Thyroid gland (tissue), 4 donors: ENCODE measurements at regions not wholly inside any gene's neighbourhood (a gene's known extent, or its start where the extent isn't known, plus 50 kb on each side); places are given as distances from the start of the nearest gene placed in this dataset.

Source experiments
- DNase-seq, 2 donors: peaks; one replicate each; pipeline ENCODE4 v3.0.0-alpha.2; 2019
- H3K27ac ChIP-seq, 3 donors: fragments of 200-600 bp; sonication (generic); 1 replicate in 2 of 3; 2 replicates in 1 of 3; pipeline ENCODE4 v1.5.1; 2016 to 2019; ENCODE audit warnings: mild to moderate bottlenecking in 1 of 3, moderate library complexity in 1 of 3
- H3K27me3 ChIP-seq: fragments of 200-600 bp; sonication (generic); one replicate; pipeline ENCODE4 v1.5.1; 2019
- H3K36me3 ChIP-seq, 2 donors: fragments of 200-600 bp; sonication (generic); one replicate each; pipeline ENCODE4 v1.5.1; 2016 to 2019
- H3K4me1 ChIP-seq, 2 donors: fragments of 200-600 bp; sonication (generic); one replicate each; pipeline ENCODE4 v1.5.1; 2017 to 2019
- H3K4me3 ChIP-seq, 3 donors: fragments of 200-600 bp; sonication (generic); replicated peaks in 1 of 3; 1 replicate in 2 of 3; 2 replicates in 1 of 3; pipeline ENCODE4 v1.5.1; 2016; ENCODE audit warnings: mild to moderate bottlenecking in 1 of 3
- H3K9me3 ChIP-seq: fragments of 200-600 bp; sonication (generic); one replicate; pipeline ENCODE4 v1.5.1; 2017
- POLR2A ChIP-seq, 2 donors: fragments of 450-650 bp; IDR thresholded peaks; one replicate each; pipeline ENCODE4 v1.6.1; 2017; ENCODE audit warnings: antibody characterized with exemption in 2 of 2, mild to moderate bottlenecking in 2 of 2, moderate library complexity in 1 of 2
- WGBS, 2 donors: methylation state at CpG; one replicate each; pipeline ENCODE4 v1.1.5; 2017; 5-methylcytosine and 5-hydroxymethylcytosine counted together
- intact Hi-C: fragments of 100-400 bp; cut with DNase I; formaldehyde crosslinking; loops from one replicate; pipeline ENCODE4 v1.15.1; 2023
- TF ChIP-seq, protein P1 (sequence below), 6 experiments: fragments of 200-600 bp in 3 of 6; fragments of 450-650 bp in 3 of 6; sonication (generic) in 3 of 6; IDR thresholded peaks; one replicate each; pipeline ENCODE4 v1.5.1; 2016 to 2019; ENCODE audit warnings: antibody characterized with exemption in 6 of 6, mild to moderate bottlenecking in 2 of 6, inconsistent platforms in 1 of 6, moderate library complexity in 1 of 6

DNA sequence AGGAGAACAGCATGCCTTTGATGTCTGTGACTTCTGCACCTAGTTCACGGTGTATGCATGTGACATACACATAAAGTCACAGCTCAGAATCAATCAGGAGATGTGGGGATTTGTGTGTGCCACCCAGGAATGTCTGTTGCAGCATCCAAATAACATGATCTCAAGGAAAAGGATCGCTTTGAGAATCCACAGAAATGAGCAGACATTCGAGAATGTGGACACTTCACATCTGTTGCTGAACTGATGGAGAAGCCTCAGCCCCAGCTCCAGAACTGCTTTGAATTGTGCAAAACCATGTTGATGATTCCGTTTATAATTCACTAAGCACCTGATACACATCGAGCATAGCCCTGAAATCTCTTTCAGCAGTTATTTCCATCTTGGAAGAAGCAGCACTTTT is 208.6 kb downstream of the CMPK2 start:
- TF ChIP-seq POLR2A (IDR thresholded peaks at IDR 0.05), result no peak
- TF ChIP-seq, protein P1, sequence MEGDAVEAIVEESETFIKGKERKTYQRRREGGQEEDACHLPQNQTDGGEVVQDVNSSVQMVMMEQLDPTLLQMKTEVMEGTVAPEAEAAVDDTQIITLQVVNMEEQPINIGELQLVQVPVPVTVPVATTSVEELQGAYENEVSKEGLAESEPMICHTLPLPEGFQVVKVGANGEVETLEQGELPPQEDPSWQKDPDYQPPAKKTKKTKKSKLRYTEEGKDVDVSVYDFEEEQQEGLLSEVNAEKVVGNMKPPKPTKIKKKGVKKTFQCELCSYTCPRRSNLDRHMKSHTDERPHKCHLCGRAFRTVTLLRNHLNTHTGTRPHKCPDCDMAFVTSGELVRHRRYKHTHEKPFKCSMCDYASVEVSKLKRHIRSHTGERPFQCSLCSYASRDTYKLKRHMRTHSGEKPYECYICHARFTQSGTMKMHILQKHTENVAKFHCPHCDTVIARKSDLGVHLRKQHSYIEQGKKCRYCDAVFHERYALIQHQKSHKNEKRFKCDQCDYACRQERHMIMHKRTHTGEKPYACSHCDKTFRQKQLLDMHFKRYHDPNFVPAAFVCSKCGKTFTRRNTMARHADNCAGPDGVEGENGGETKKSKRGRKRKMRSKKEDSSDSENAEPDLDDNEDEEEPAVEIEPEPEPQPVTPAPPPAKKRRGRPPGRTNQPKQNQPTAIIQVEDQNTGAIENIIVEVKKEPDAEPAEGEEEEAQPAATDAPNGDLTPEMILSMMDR (IDR thresholded peaks at IDR 0.05), result no peak
- H3K4me3 ChIP-seq, result no peak overlapping the region
- intact Hi-C loops, result no loop called here
- WGBS, 2 donors, result 78 to 90% methylated on average over 5 of the region's 5 CpGs
- no peak overlapping the region for H3K27ac ChIP-seq
- no peak for DNase-seq
- H3K9me3 ChIP-seq, result no peaks in the 10 kb centered on the region
- peaks cover 0 to 15% of the 10 kb centered on the region in 2 donors for H3K4me1 ChIP-seq
- no peaks in the 10 kb centered on the region for H3K27me3 ChIP-seq
- H3K36me3 ChIP-seq, result no peaks in the 10 kb centered on the region

- Histone ChIP-seq H3K4me1 (peaks cover 0 to 13% of the 10 kb centered on the region in 2 donors), H3K4me3 (no peak overlapping the region), H3K36me3 (no peaks in the 10 kb centered on the region), H3K27ac (no peak overlapping the region), H3K9me3 (no peaks in the 10 kb centered on the region), H3K27me3 (no peaks in the 10 kb centered on the region)
- TF ChIP-seq, protein P1 (IDR thresholded peaks at IDR 0.05), result no peak
- no peak for TF ChIP-seq POLR2A (IDR thresholded peaks at IDR 0.05)
- peak in 1 of 2 donors; percentile 20 for DNase-seq
- intact Hi-C loops, result no loop called here
- 49 to 68% methylated on average over 5 of the region's 5 CpGs for WGBS, 2 donors
These were observed 207.9 kb downstream of the CMPK2 start for GRCh38 chr2:6657855-6658254.

GRCh38 chr2:6664332-6665061 is 201.2 kb downstream of the CMPK2 start:
- Histone ChIP-seq H3K4me1 (no peaks in the 10 kb centered on the region), H3K27ac (no peak overlapping the region), H3K4me3 (no peak overlapping the region), H3K27me3 (no peaks in the 10 kb centered on the region), H3K36me3 (no peaks in the 10 kb centered on the region), H3K9me3 (no peaks in the 10 kb centered on the region)
- 65 to 71% methylated on average over 7 of the region's 7 CpGs for WGBS, 2 donors
- TF ChIP-seq, protein P1 (IDR thresholded peaks at IDR 0.05), result no peak
- no peak for TF ChIP-seq POLR2A (IDR thresholded peaks at IDR 0.05)
- no peak for DNase-seq
- intact Hi-C loops, result no loop called here

DNA sequence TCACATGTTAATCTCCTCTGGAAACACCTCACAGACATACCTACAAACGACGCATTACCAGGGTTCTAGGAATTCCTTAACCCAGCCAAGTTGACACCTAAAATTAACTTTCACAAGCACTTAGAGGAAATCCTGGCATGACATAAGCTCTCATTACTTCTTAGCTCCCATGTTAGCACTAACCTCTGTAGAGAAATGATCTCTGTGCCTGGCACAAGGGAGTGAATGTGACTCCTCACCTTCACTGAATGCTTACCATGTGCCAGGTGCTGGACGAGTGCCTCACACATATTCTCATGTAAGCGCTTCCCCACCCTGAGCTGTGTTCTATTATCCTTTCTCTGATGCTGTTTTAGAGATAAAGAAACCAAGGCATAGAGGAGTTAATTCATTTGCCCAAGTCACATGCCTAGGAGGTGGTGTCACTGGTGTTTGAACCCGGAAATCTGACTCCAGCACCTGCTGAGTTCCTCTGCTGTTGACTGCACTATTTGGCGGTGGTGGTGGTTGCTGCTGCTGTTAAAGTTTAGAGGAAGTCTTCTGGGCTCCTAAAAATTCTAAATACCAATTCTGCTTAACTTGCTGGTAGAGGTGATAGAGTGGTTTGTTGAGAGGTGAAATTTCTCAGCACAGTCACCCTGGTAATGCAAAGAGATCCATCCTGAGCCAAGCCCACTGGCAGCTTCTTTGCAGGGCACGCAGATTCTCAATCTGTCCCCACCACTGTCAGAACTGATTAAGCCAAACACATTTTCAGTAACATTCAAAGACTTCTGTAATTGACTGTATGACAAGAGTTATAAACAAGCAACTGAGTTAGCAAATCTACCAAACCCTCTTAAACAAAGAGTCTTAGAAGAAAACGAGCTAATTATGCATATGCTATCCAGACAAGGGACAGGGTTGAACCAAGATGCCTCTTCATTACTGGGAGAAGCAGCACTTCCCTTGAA is 200.3 kb downstream of the CMPK2 start:
- 84 to 89% methylated on average over 8 of the region's 8 CpGs for WGBS, 2 donors
- Histone ChIP-seq H3K27ac (no peak overlapping the region), H3K4me3 (no peak overlapping the region), H3K36me3 (no peaks in the 10 kb centered on the region), H3K27me3 (no peaks in the 10 kb centered on the region), H3K4me1 (no peaks in the 10 kb centered on the region), H3K9me3 (no peaks in the 10 kb centered on the region)
- intact Hi-C loops, result no loop called here
- DNase-seq, result no peak
- TF ChIP-seq, protein P1 (IDR thresholded peaks at IDR 0.05), result no peak
- no peak for TF ChIP-seq POLR2A (IDR thresholded peaks at IDR 0.05)

GRCh38 chr2:6667326-6667725 is 198.4 kb downstream of the CMPK2 start:
- 79 to 82% methylated on average over 4 of the region's 4 CpGs for WGBS, 2 donors
- TF ChIP-seq POLR2A (IDR thresholded peaks at IDR 0.05), result no peak
- TF ChIP-seq, protein P1 (IDR thresholded peaks at IDR 0.05), result no peak

More at GRCh38 chr2:6667326-6667725, 198.4 kb downstream of the CMPK2 start:
- no peaks in the 10 kb centered on the region for H3K9me3 ChIP-seq
- H3K27me3 ChIP-seq, result no peaks in the 10 kb centered on the region
- intact Hi-C loops, result no loop called here
- DNase-seq, result no peak
- H3K36me3 ChIP-seq, result no peaks in the 10 kb centered on the region
- no peak overlapping the region for H3K27ac ChIP-seq
- H3K4me3 ChIP-seq, result no peak overlapping the region
- H3K4me1 ChIP-seq, result no peaks in the 10 kb centered on the region
